Ascending aorta (tissue), 2 donors: ENCODE measurements at regions not wholly inside any gene's neighbourhood (a gene's known extent, or its start where the extent isn't known, plus 50 kb on each side); places are given as distances from the start of the nearest gene placed in this dataset.

Source experiments
- DNase-seq, 2 donors: peaks; one replicate each; pipeline ENCODE4 v3.0.0-alpha.2; 2019; ENCODE audit warnings: low spot score in 2 of 2
- H3K27ac ChIP-seq, 2 donors: fragments of 200-600 bp; sonication (generic); one replicate each; pipeline ENCODE4 v1.5.1; 2016 to 2017; ENCODE audit warnings: mild to moderate bottlenecking in 1 of 2
- H3K27me3 ChIP-seq: fragments of 200-600 bp; sonication (generic); one replicate; pipeline ENCODE4 v1.5.1; 2017
- H3K36me3 ChIP-seq, 2 donors: fragments of 200-600 bp; sonication (generic); one replicate each; pipeline ENCODE4 v1.5.1; 2016
- H3K4me1 ChIP-seq, 2 donors: fragments of 200-600 bp; sonication (generic); one replicate each; pipeline ENCODE4 v1.5.1; 2016 to 2017; ENCODE audit warnings: mild to moderate bottlenecking in 1 of 2
- H3K4me3 ChIP-seq, 2 donors: fragments of 200-600 bp; sonication (generic); one replicate each; pipeline ENCODE4 v1.5.1; 2016 to 2017; ENCODE audit warnings: mild to moderate bottlenecking in 1 of 2
- H3K9me3 ChIP-seq, 2 donors: fragments of 200-600 bp; sonication (generic); one replicate each; pipeline ENCODE4 v1.5.1; 2016
- intact Hi-C: fragments of 100-400 bp; cut with DNase I; formaldehyde crosslinking; loops from one replicate; pipeline ENCODE4 v1.15.1; 2023
- TF ChIP-seq, protein P1 (sequence below), 3 experiments: fragments of 200-600 bp in 2 of 3; fragments of 450-650 bp in 1 of 3; sonication (generic) in 2 of 3; IDR thresholded peaks; one replicate each; pipeline ENCODE4 v1.5.1; 2016 to 2019; ENCODE audit warnings: antibody characterized with exemption in 3 of 3, mild to moderate bottlenecking in 1 of 3, moderate library complexity in 1 of 3

DNA sequence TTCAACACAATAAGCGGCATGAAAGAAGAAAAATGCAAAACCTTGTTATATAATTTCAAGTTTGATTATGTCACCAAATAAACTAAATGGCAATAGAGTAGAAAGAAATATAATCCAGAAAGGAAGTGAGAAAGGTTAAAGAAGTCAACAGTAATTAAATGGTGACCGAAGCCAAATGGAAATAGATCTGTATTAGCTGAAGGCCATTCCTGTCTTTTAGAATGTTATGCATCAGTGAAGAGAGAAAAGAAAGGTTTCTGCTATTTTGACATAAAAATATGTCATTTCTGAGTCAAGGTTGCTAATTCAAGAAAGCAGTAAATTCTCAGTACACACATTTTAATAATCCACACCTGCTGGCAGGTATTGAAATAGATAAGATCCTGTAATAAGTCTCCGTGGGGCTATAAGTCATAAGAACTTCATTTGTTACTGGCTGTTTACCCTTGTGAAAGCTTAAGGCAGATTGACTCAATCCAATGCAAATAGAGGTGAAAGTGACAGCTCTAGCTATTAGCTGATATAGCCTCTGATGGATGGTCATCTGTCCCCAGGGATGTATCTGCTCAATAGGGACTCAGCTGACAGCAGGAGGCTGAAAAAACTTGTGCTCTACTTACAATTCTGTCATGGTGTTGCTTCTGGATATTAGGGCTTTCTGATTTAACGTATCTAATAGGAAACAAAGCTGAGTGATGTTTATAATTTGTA is 152.1 kb downstream of the FZD1 start:
- H3K36me3 ChIP-seq, result no peaks in the 10 kb centered on the region
- TF ChIP-seq, protein P1, sequence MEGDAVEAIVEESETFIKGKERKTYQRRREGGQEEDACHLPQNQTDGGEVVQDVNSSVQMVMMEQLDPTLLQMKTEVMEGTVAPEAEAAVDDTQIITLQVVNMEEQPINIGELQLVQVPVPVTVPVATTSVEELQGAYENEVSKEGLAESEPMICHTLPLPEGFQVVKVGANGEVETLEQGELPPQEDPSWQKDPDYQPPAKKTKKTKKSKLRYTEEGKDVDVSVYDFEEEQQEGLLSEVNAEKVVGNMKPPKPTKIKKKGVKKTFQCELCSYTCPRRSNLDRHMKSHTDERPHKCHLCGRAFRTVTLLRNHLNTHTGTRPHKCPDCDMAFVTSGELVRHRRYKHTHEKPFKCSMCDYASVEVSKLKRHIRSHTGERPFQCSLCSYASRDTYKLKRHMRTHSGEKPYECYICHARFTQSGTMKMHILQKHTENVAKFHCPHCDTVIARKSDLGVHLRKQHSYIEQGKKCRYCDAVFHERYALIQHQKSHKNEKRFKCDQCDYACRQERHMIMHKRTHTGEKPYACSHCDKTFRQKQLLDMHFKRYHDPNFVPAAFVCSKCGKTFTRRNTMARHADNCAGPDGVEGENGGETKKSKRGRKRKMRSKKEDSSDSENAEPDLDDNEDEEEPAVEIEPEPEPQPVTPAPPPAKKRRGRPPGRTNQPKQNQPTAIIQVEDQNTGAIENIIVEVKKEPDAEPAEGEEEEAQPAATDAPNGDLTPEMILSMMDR (IDR thresholded peaks at IDR 0.05), result no peak
- H3K27ac ChIP-seq, result no peak overlapping the region
- H3K9me3 ChIP-seq, result no peaks in the 10 kb centered on the region
- no peaks in the 10 kb centered on the region for H3K27me3 ChIP-seq
- no peak for DNase-seq
- no peak overlapping the region for H3K4me3 ChIP-seq
- intact Hi-C loops, result no loop called here
- H3K4me1 ChIP-seq, result no peaks in the 10 kb centered on the region

GRCh38 chr7:91420606-91421005 is 156.4 kb downstream of the FZD1 start:
- Histone ChIP-seq H3K27ac (no peak overlapping the region), H3K4me1 (no peaks in the 10 kb centered on the region), H3K4me3 (no peak overlapping the region), H3K27me3 (no peaks in the 10 kb centered on the region), H3K9me3 (no peaks in the 10 kb centered on the region), H3K36me3 (no peaks in the 10 kb centered on the region)
- intact Hi-C loops, result no loop called here
- TF ChIP-seq, protein P1 (IDR thresholded peaks at IDR 0.05), result no peak
- DNase-seq, result no peak

GRCh38 chr7:91421018-91421417 is 156.8 kb downstream of the FZD1 start:
- Histone ChIP-seq H3K4me3 (no peak overlapping the region), H3K27me3 (no peaks in the 10 kb centered on the region), H3K9me3 (no peaks in the 10 kb centered on the region), H3K4me1 (no peaks in the 10 kb centered on the region), H3K36me3 (no peaks in the 10 kb centered on the region), H3K27ac (no peak overlapping the region)
- intact Hi-C loops, result no loop called here
- no peak for DNase-seq
- TF ChIP-seq, protein P1 (IDR thresholded peaks at IDR 0.05), result no peak

- H3K27ac ChIP-seq, result no peak overlapping the region
Observed at GRCh38 chr7:91424371-91424770, 160.1 kb downstream of the FZD1 start.

DNA sequence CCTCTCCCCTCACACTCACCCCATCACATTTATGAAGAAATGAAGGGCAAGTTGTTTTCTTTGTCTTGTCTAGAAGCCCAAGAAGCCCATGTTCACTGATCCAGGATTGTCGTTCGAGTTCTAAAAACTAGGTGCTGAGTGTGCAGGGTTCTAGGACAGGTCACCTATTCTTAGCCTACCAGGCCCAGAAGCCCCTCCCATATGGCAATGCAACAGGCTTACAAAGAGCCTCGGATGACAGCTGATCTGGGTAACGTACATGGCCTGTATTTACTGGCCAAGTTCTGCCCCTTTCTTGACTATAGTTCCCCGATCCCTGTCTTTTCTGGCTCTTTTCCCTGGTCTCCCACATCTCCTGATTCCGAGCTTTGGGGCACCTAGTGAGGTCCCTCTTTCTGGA is 160.9 kb downstream of the FZD1 start:
- no peaks in the 10 kb centered on the region for H3K36me3 ChIP-seq
- no peaks in the 10 kb centered on the region for H3K4me1 ChIP-seq
- TF ChIP-seq, protein P1 (IDR thresholded peaks at IDR 0.05), result no peak
- H3K4me3 ChIP-seq, result no peak overlapping the region
- H3K27ac ChIP-seq, result no peak overlapping the region
- no peaks in the 10 kb centered on the region for H3K9me3 ChIP-seq
- DNase-seq, result no peak
- intact Hi-C loops, result no loop called here
- no peaks in the 10 kb centered on the region for H3K27me3 ChIP-seq

More at GRCh38 chr7:91424371-91424770, 160.1 kb downstream of the FZD1 start:
- no peaks in the 10 kb centered on the region for H3K9me3 ChIP-seq
- no peak for DNase-seq
- H3K36me3 ChIP-seq, result no peaks in the 10 kb centered on the region
- H3K4me1 ChIP-seq, result no peaks in the 10 kb centered on the region
- H3K4me3 ChIP-seq, result no peak overlapping the region
- no peaks in the 10 kb centered on the region for H3K27me3 ChIP-seq
- intact Hi-C loops, result no loop called here
- TF ChIP-seq, protein P1 (IDR thresholded peaks at IDR 0.05), result no peak

- no peaks in the 10 kb centered on the region for H3K9me3 ChIP-seq
- no peak overlapping the region for H3K4me3 ChIP-seq
- no peaks in the 10 kb centered on the region for H3K4me1 ChIP-seq
- no peaks in the 10 kb centered on the region for H3K36me3 ChIP-seq
- H3K27me3 ChIP-seq, result no peaks in the 10 kb centered on the region
- no peak overlapping the region for H3K27ac ChIP-seq
- TF ChIP-seq, protein P1 (IDR thresholded peaks at IDR 0.05), result no peak
- intact Hi-C loops, result no loop called here
- no peak for DNase-seq
Observed at GRCh38 chr7:91427051-91427450, 162.8 kb downstream of the FZD1 start.
